H9 (cell line): ENCODE measurements at regions not wholly inside any gene's neighbourhood (a gene's known extent, or its start where the extent isn't known, plus 50 kb on each side); places are given as distances from the start of the nearest gene placed in this dataset.

ENCODE experiments used
- DNase-seq: peaks from one replicate; pipeline ENCODE4 v3.0.0-alpha.2; 2017
- H2AFZ ChIP-seq: one replicate; pipeline ENCODE4 v1.6.1; 2013; ENCODE audit warnings: mild to moderate bottlenecking, low read length, control low read depth, moderate library complexity
- H2AK5ac ChIP-seq: 2 replicates; pipeline ENCODE4 v1.6.1; 2013; ENCODE audit warnings: low read length, control low read depth, mixed read lengths; ENCODE audit not compliant: insufficient read length
- H2BK120ac ChIP-seq: one replicate; pipeline ENCODE4 v1.6.1; 2013; ENCODE audit warnings: low read depth, mild to moderate bottlenecking, low read length, control low read depth, inconsistent platforms; ENCODE audit not compliant: poor library complexity, severe bottlenecking
- H2BK12ac ChIP-seq: 2 replicates; pipeline ENCODE4 v1.6.1; 2013; ENCODE audit warnings: low read length, control low read depth, mixed read lengths, low read depth; ENCODE audit not compliant: insufficient read length
- H2BK15ac ChIP-seq: 2 replicates; pipeline ENCODE4 v1.6.1; 2013; ENCODE audit warnings: low read depth, low read length, control low read depth
- H2BK20ac ChIP-seq: one replicate; pipeline ENCODE4 v1.6.1; 2013; ENCODE audit warnings: low read depth, mild to moderate bottlenecking, low read length, control low read depth, inconsistent platforms; ENCODE audit not compliant: poor library complexity, severe bottlenecking
- H2BK5ac ChIP-seq: 2 replicates; pipeline ENCODE4 v1.6.1; 2013; ENCODE audit warnings: low read length, control low read depth, mixed read lengths; ENCODE audit not compliant: insufficient read length
- H3K14ac ChIP-seq: 2 replicates; pipeline ENCODE4 v1.6.1; 2013; ENCODE audit warnings: low read length, control low read depth; ENCODE audit not compliant: insufficient read depth
- H3K18ac ChIP-seq: 2 replicates; pipeline ENCODE4 v1.6.1; 2013; ENCODE audit warnings: low read depth, mild to moderate bottlenecking, mixed read lengths, low read length, control low read depth; ENCODE audit not compliant: insufficient read length
- H3K23ac ChIP-seq: 2 replicates; pipeline ENCODE4 v1.6.1; 2013; ENCODE audit warnings: low read length, control low read depth, mixed read lengths, low read depth; ENCODE audit not compliant: insufficient read length
- H3K23me2 ChIP-seq: 2 replicates; pipeline ENCODE4 v1.6.1; 2013; ENCODE audit warnings: low read depth, mild to moderate bottlenecking, mixed read lengths, low read length, control low read depth; ENCODE audit not compliant: insufficient read length, poor library complexity, severe bottlenecking
- H3K27ac ChIP-seq: 2 replicates; pipeline ENCODE4 v1.5.1; 2013; ENCODE audit warnings: low read length, control low read depth, mixed read lengths, low read depth; ENCODE audit not compliant: insufficient read length
- H3K27me3 ChIP-seq: 2 replicates; pipeline ENCODE4 v1.6.1; 2013; ENCODE audit warnings: low read length, control low read depth, inconsistent platforms; ENCODE audit not compliant: insufficient read depth
- H3K4ac ChIP-seq: 2 replicates; pipeline ENCODE4 v1.6.1; 2013; ENCODE audit warnings: low read depth, mild to moderate bottlenecking, control low read depth, inconsistent platforms, low read length, moderate library complexity
- H3K4me1 ChIP-seq: 2 replicates; pipeline ENCODE4 v1.6.1; 2013; ENCODE audit warnings: low read length, control low read depth, inconsistent platforms; ENCODE audit not compliant: insufficient read depth
- H3K4me2 ChIP-seq: 2 replicates; pipeline ENCODE4 v1.6.1; 2013; ENCODE audit warnings: low read length, control low read depth, mixed read lengths; ENCODE audit not compliant: insufficient read length, insufficient read depth
- H3K56ac ChIP-seq: 2 replicates; pipeline ENCODE4 v1.6.1; 2013; ENCODE audit warnings: low read depth, mild to moderate bottlenecking, mixed read lengths, low read length, control low read depth; ENCODE audit not compliant: insufficient read length
- H3K79me1 ChIP-seq: 2 replicates; pipeline ENCODE4 v1.6.1; 2013; ENCODE audit warnings: low read depth, mild to moderate bottlenecking, moderate library complexity, low read length, control low read depth, inconsistent platforms; ENCODE audit not compliant: insufficient read depth, poor library complexity, severe bottlenecking
- H3K79me2 ChIP-seq: 2 replicates; pipeline ENCODE4 v1.6.1; 2013; ENCODE audit warnings: low read length, control low read depth, inconsistent platforms; ENCODE audit not compliant: insufficient read depth
- H3K9ac ChIP-seq: 2 replicates; pipeline ENCODE4 v1.6.1; 2013; ENCODE audit warnings: low read length, control low read depth, mixed read lengths; ENCODE audit not compliant: insufficient read length; ENCODE audit errors: extremely low read depth
- H3K9me3 ChIP-seq: one replicate; pipeline ENCODE4 v1.6.1; 2013; ENCODE audit warnings: low read depth, low read length, inconsistent platforms; ENCODE audit not compliant: control insufficient read depth
- H3T11ph ChIP-seq: one replicate; pipeline ENCODE4 v1.6.1; 2013; ENCODE audit warnings: mild to moderate bottlenecking, low read length, control low read depth, inconsistent platforms
- H4K20me1 ChIP-seq: one replicate; pipeline ENCODE4 v1.6.1; 2013; ENCODE audit not compliant: control insufficient read depth, insufficient read length, insufficient read depth
- H4K5ac ChIP-seq: 2 replicates; pipeline ENCODE4 v1.6.1; 2013; ENCODE audit warnings: low read depth, mild to moderate bottlenecking, mixed read lengths, low read length, control low read depth; ENCODE audit not compliant: insufficient read length
- H4K8ac ChIP-seq: replicated peaks from 2 replicates; pipeline ENCODE4 v1.6.1; 2013; ENCODE audit warnings: low read length, control low read depth, mixed read lengths, low read depth; ENCODE audit not compliant: insufficient read length
- H4K91ac ChIP-seq: 2 replicates; pipeline ENCODE4 v1.6.1; 2013; ENCODE audit warnings: low read depth, mild to moderate bottlenecking, moderate library complexity, mixed read lengths, low read length, control low read depth; ENCODE audit not compliant: insufficient read length
- H3K27ac Mint-ChIP-seq, 3 experiments: 2 replicates in 2 of 3; 3 replicates in 1 of 3; pipeline ENCODE4 v1.8.0; 2020 to 2021; ENCODE audit warnings: mixed read lengths in 3 of 3, mild to moderate bottlenecking in 1 of 3, moderate library complexity in 1 of 3
- H3K27me3 Mint-ChIP-seq: 2 replicates; pipeline ENCODE4 v1.8.0; 2021; ENCODE audit warnings: low read depth, mild to moderate bottlenecking, moderate library complexity, mixed read lengths
- H3K36me3 Mint-ChIP-seq, 3 experiments: 2 replicates in 2 of 3; 3 replicates in 1 of 3; pipeline ENCODE4 v1.8.0; 2020 to 2021; ENCODE audit warnings: low read depth in 3 of 3, mixed read lengths in 3 of 3; ENCODE audit not compliant: insufficient read depth in 1 of 3
- H3K4me1 Mint-ChIP-seq, 2 experiments: 2 replicates each; pipeline ENCODE4 v1.8.0; 2020; ENCODE audit warnings: mixed read lengths in 2 of 2
- H3K4me3 Mint-ChIP-seq, 2 experiments: 2 replicates in 1 of 2; 3 replicates in 1 of 2; pipeline ENCODE4 v1.8.0; 2020 to 2021; ENCODE audit warnings: mild to moderate bottlenecking in 2 of 2, mixed read lengths in 2 of 2, moderate library complexity in 1 of 2
- H3K9me3 Mint-ChIP-seq, 2 experiments: 2 replicates in 1 of 2; 3 replicates in 1 of 2; pipeline ENCODE4 v1.8.0; 2020; ENCODE audit warnings: mild to moderate bottlenecking in 2 of 2, mixed read lengths in 2 of 2, moderate library complexity in 1 of 2
- CTCF ChIP-seq: fragments of 200-600 bp; sonication (generic); conservative IDR thresholded peaks from 3 replicates; pipeline ENCODE4 v1.8.0; 2021; ENCODE audit warnings: antibody characterized with exemption, mild to moderate bottlenecking
- WGBS: extraction: QIAGEN DNeasy Blood & Tissue Kit; methylation state at CpG from one replicate; pipeline ENCODE4 v1.1.7; 2013; ENCODE audit warnings: missing lambda C conversion rate, low lambda C conversion rate, mixed read lengths; ENCODE audit not compliant: insufficient read length; ENCODE audit errors: extremely low coverage; 5-methylcytosine and 5-hydroxymethylcytosine counted together

DNA sequence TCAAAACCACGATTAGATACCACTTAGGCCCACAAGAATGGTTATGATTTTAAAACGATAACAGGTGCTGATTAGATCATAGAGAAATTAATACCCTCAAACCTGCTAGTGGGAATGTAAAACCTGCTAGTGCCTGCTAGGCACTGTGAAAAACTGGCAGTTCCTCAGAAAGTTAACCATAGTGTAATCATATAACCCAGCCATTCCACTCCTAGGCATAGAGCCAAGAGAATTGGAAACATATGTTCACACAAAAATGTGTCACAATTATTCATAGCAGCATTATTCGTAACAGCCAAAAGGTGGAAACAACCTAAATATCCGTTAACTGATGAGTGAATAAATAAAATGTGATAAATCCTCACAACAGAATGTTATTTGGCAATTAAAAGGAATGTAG, 122.2 kb upstream of the SYN3 start:
- H3K18ac ChIP-seq, result no peak overlapping the region
- no peaks in the 10 kb centered on the region for H4K20me1 ChIP-seq
- no peak overlapping the region for H4K8ac ChIP-seq
- no peak overlapping the region for H2AFZ ChIP-seq
- TF ChIP-seq CTCF, result no peak
- no peaks in the 10 kb centered on the region for H3K4me1 ChIP-seq
- Mint-ChIP-seq H3K27me3 (peaks cover 56% of the 10 kb centered on the region), H3K27ac (no peak overlapping the region), H3K4me3 (no peak overlapping the region), H3K36me3 (no peaks in the 10 kb centered on the region; a peak in 1 of 7 replicates), H3K4me1 (no peaks in the 10 kb centered on the region), H3K9me3 (peaks cover 6 to 10% of the 10 kb centered on the region in 2 experiments; a peak in 4 of 5 replicates)
- WGBS, result no CpG with 5 or more reads among the region's 4 CpGs
- no peak overlapping the region for H2BK15ac ChIP-seq
- no peak overlapping the region for H2BK120ac ChIP-seq
- H3K14ac ChIP-seq, result no peak overlapping the region
- no peak overlapping the region for H3K4me2 ChIP-seq
- H2BK5ac ChIP-seq, result no peak overlapping the region
- no peak overlapping the region for H3K4ac ChIP-seq
- H3K56ac ChIP-seq, result no peak overlapping the region
- no peaks in the 10 kb centered on the region for H3K27me3 ChIP-seq
- H2AK5ac ChIP-seq, result no peak overlapping the region
- H3K23me2 ChIP-seq, result no peaks in the 10 kb centered on the region
- H3K79me2 ChIP-seq, result no peaks in the 10 kb centered on the region
- H3K9me3 ChIP-seq, result no peaks in the 10 kb centered on the region
- no peak for DNase-seq
- no peak overlapping the region for H2BK12ac ChIP-seq
- no peaks in the 10 kb centered on the region for H3K79me1 ChIP-seq
- H2BK20ac ChIP-seq, result no peak overlapping the region
- H3K23ac ChIP-seq, result no peak overlapping the region
- H3K27ac ChIP-seq, result no peak overlapping the region
- no peak overlapping the region for H4K91ac ChIP-seq
- H4K5ac ChIP-seq, result no peak overlapping the region
- H3K9ac ChIP-seq, result no peak overlapping the region
- no peak overlapping the region for H3T11ph ChIP-seq
